ENCODE measurements at regions not wholly inside any gene's neighbourhood (a gene's known extent, or its start where the extent isn't known, plus 50 kb on each side); places are given as distances from the start of the nearest gene placed in this dataset.

- no peak for TF ChIP-seq CTCF (IDR thresholded peaks at IDR 0.05)
- Histone ChIP-seq H3K27me3 (no peaks in the 10 kb centered on the region), H3K4me1 (no peaks in the 10 kb centered on the region), H3K36me3 (ENCODE audit: low read depth, missing control alignments) (no peaks in the 10 kb centered on the region), H3K9me3 (no peaks in the 10 kb centered on the region), H3K27ac (no peak overlapping the region), H3K4me3 (no peak overlapping the region)
- no peak for DNase-seq
- intact Hi-C loops (cut with DNase I; ENCODE audit: low total_unique reads): no loop called here
- 67 to 80% methylated on average over 1 of the region's 1 CpG for WGBS, 2 donors
Observed at GRCh38 chr2:76640905-76641304, 881.3 kb downstream of the LRRTM4 start.

- intact Hi-C loops (cut with DNase I; ENCODE audit: low total_unique reads): no loop called here
- no peaks in the 10 kb centered on the region for H3K36me3 ChIP-seq (ENCODE audit: low read depth, missing control alignments)
- H3K9me3 ChIP-seq: no peaks in the 10 kb centered on the region
- no peaks in the 10 kb centered on the region for H3K27me3 ChIP-seq
- no peak for DNase-seq
- WGBS, 2 donors: 61 to 73% methylated on average over 5 of the region's 5 CpGs
- H3K4me3 ChIP-seq: no peak overlapping the region
- no peaks in the 10 kb centered on the region for H3K4me1 ChIP-seq
- H3K27ac ChIP-seq: no peak overlapping the region
- TF ChIP-seq POLR2A (IDR thresholded peaks at IDR 0.05): no peak
- no peak for TF ChIP-seq CTCF (IDR thresholded peaks at IDR 0.05)
Observed at GRCh38 chr2:76639171-76639680, 883.0 kb downstream of the LRRTM4 start.

GRCh38 chr2:76633276-76633921 lies 888.8 kb downstream of the LRRTM4 start:
- H3K27ac ChIP-seq: no peak overlapping the region
- DNase-seq: no peak
- no peaks in the 10 kb centered on the region for H3K27me3 ChIP-seq
- WGBS, 2 donors: 81 to 89% methylated on average over 3 of the region's 3 CpGs
- no peak overlapping the region for H3K4me3 ChIP-seq
- H3K9me3 ChIP-seq: no peaks in the 10 kb centered on the region
- intact Hi-C loops (cut with DNase I; ENCODE audit: low total_unique reads): no loop called here
- no peaks in the 10 kb centered on the region for H3K36me3 ChIP-seq (ENCODE audit: low read depth, missing control alignments)
- no peaks in the 10 kb centered on the region for H3K4me1 ChIP-seq
- TF ChIP-seq CTCF (IDR thresholded peaks at IDR 0.05) (no peak), POLR2A (IDR thresholded peaks at IDR 0.05) (no peak)

- WGBS, 2 donors: 79 to 89% methylated on average over 3 of the region's 3 CpGs
- no peaks in the 10 kb centered on the region for H3K36me3 ChIP-seq (ENCODE audit: low read depth, missing control alignments)
- no peak overlapping the region for H3K4me3 ChIP-seq
- no peaks in the 10 kb centered on the region for H3K27me3 ChIP-seq
- H3K4me1 ChIP-seq: no peaks in the 10 kb centered on the region
- TF ChIP-seq POLR2A (IDR thresholded peaks at IDR 0.05) (no peak), CTCF (IDR thresholded peaks at IDR 0.05) (no peak)
- DNase-seq: no peak
- intact Hi-C loops (cut with DNase I; ENCODE audit: low total_unique reads): no loop called here
- H3K9me3 ChIP-seq: no peaks in the 10 kb centered on the region
- no peak overlapping the region for H3K27ac ChIP-seq
Observed at GRCh38 chr2:76625101-76625500, 897.1 kb downstream of the LRRTM4 start.

GRCh38 chr2:76613330-76613729 lies 902.6 kb upstream of the GCFC2 start:
- TF ChIP-seq POLR2A (IDR thresholded peaks at IDR 0.05) (no peak), CTCF (IDR thresholded peaks at IDR 0.05) (no peak)

More at GRCh38 chr2:76613330-76613729, 902.6 kb upstream of the GCFC2 start:
- intact Hi-C loops (cut with DNase I; ENCODE audit: low total_unique reads): no loop called here
- Histone ChIP-seq H3K9me3 (no peaks in the 10 kb centered on the region), H3K4me3 (no peak overlapping the region), H3K27ac (no peak overlapping the region), H3K27me3 (no peaks in the 10 kb centered on the region), H3K4me1 (no peaks in the 10 kb centered on the region), H3K36me3 (ENCODE audit: low read depth, missing control alignments) (no peaks in the 10 kb centered on the region)
- no peak for DNase-seq
